ENCODE measurements at regions not wholly inside any gene's neighbourhood (a gene's known extent, or its start where the extent isn't known, plus 50 kb on each side); places are given as distances from the start of the nearest gene placed in this dataset.

DNA sequence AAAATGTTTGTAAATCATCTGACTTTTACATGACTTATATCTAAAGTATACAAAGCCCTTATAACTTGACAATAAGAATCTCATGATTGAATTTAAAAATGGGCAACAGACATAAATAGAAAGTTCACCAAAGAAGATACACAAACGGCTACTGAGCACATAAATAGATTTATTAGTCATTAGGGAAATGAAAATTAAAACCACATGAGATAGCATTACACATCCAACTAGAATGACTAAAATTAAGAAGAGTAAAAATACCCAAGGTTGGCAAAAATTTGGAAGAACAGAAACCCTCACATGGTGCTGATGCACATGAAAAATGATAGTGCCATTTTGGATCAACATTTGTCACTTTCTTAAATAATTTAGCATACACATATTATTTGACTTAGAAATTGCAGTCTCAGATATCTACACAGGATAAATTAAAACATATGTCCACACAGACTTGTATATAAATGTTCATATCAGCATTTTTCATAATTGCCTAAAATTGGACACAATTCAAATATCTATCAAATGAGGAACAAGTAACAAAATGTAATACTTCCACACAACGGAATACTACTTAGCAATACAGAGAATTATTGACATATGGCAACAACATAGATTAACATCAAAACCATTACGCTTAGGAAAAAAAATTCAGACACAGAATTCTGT is 359.1 kb upstream of the DAB2 start:
- no peak overlapping the region for H3K4me3 ChIP-seq (ENCODE audit: low read depth, low read length)
- TF ChIP-seq, protein P1, sequence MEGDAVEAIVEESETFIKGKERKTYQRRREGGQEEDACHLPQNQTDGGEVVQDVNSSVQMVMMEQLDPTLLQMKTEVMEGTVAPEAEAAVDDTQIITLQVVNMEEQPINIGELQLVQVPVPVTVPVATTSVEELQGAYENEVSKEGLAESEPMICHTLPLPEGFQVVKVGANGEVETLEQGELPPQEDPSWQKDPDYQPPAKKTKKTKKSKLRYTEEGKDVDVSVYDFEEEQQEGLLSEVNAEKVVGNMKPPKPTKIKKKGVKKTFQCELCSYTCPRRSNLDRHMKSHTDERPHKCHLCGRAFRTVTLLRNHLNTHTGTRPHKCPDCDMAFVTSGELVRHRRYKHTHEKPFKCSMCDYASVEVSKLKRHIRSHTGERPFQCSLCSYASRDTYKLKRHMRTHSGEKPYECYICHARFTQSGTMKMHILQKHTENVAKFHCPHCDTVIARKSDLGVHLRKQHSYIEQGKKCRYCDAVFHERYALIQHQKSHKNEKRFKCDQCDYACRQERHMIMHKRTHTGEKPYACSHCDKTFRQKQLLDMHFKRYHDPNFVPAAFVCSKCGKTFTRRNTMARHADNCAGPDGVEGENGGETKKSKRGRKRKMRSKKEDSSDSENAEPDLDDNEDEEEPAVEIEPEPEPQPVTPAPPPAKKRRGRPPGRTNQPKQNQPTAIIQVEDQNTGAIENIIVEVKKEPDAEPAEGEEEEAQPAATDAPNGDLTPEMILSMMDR (conservative IDR thresholded peaks at IDR 0.05; ENCODE audit: low read depth, low read length): no peak
- DNase-seq (ENCODE audit: low read depth): no peak

DNA sequence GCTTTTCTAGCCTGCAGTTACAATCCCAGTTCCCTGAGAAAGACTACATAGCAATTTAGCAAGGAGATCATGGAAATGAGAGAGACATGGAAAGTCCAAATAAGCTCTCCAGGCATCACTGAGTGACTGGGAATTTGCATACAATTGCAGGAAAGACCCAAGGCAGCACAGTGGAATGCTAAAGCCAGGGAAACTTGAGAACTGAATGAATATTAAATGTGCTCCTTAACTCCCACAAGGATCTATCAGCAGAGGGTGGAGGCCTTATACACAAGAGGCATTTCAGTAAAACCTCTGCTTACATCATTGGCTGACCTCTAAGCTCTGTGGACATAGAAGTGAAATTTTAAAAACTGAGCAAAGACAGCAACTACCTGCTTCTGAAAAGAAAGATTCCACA is 355.6 kb upstream of the DAB2 start:
- no peak overlapping the region for H3K4me3 ChIP-seq (ENCODE audit: low read depth, low read length)
- DNase-seq (ENCODE audit: low read depth): peak; percentile 73
- TF ChIP-seq, protein P1 (conservative IDR thresholded peaks at IDR 0.05; ENCODE audit: low read depth, low read length): no peak

DNA sequence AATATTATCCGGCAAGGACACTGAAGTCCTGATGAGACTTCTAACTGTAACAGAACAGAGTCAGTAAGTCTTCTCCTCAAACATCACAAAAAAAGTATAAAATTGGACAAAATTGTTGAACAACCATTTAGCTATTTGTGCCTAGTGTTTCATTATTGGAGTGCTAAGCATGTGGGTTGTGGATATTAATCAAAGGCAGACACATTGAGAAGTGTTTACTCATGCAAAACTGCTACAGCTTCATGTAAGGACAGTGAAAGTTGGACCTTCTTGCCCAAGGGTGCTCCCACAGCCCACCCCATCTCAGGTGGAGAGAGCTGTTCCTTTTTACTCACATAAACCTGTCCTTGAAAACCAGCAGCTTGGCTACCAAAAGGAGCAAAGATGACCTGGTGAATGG is 355.1 kb upstream of the DAB2 start:
- H3K4me3 ChIP-seq (ENCODE audit: low read depth, low read length): no peak overlapping the region
- DNase-seq (ENCODE audit: low read depth): no peak
- TF ChIP-seq, protein P1 (conservative IDR thresholded peaks at IDR 0.05; ENCODE audit: low read depth, low read length): no peak

DNA sequence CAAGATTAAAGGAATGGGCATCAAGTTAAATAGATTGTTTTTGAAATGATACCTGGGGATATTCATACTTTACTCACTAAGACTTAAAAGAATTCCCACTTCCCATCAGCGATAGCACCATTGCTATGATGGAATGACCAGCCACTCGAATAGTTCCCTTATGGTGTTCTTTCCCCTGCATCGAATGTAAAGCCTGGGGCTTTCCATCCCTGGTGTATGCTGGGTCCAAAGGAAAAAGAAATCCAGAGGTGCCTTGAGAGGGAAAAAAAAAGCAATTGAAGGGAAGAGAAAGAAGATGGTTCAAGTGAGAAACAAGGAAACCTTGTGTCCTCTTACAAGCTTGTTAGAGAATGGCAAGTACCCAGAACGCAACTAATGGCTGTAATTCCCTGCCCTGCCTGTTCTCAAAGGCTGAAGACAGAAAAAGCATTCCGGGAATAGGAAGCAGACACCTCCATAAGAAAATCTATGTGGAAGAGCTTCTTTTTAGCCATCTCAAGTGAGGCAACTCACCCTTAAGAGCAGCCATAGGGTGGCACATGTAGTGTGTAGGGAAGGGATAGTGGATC is 351.1 kb upstream of the DAB2 start:
- no peak overlapping the region for H3K4me3 ChIP-seq (ENCODE audit: low read depth, low read length)
- peak; percentile 17 for DNase-seq (ENCODE audit: low read depth)
- TF ChIP-seq, protein P1 (conservative IDR thresholded peaks at IDR 0.05; ENCODE audit: low read depth, low read length): no peak

DNA sequence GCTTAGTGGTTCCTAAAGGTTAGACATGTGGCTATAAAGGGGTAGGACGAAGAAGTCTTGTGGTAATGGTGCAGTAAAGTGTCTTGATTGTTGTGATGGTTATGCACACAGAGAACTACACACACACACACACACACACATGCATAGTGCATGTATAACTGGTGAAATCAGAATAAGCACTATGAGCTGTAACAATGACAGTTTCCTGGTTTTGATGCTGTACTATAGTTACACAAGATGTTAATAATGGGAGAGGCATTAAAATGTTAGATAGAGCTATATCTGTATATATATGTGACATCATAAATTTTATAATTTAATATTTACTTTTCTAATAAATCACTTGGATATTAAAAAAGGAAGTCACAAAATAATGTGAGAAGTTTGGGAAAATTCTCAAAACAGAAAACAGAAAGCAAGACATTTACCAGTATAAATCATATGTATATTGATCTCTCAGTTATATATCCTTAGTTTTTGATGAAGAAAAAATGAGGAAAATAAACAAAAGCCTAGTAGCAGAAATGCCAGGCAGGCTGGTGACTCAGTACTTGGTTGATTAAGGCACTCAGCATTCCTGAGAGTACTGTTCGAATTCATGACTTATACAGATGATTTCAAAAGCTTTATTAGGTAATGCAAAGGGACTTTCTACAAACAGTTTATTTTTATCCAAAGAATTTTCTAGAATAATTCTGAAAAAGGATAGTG is 350.5 kb upstream of the DAB2 start:
- TF ChIP-seq, protein P1 (conservative IDR thresholded peaks at IDR 0.05; ENCODE audit: low read depth, low read length): no peak
- peak; percentile 94 for DNase-seq (ENCODE audit: low read depth)

DNA sequence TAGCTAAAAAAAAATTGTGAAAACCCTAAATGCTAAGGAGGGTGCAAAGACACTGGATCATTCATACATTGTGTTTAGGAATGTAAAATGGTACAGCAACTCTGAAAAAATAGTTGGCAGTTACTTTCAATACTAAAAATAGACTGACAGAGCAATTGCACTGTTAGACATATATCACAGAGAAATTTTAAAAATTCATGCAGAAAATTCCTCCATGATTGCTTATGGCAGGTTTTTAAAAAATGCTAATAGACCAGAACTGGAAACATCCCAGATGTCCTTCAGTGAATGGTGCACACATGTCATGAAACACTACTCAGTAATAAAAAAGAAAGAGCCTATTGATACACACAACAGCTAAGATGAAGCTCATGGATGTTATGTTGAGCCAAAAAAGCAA is 349.8 kb upstream of the DAB2 start:
- H3K4me3 ChIP-seq (ENCODE audit: low read depth, low read length): no peak overlapping the region
- DNase-seq (ENCODE audit: low read depth): no peak
- TF ChIP-seq, protein P1 (conservative IDR thresholded peaks at IDR 0.05; ENCODE audit: low read depth, low read length): no peak

More for the DNA sequence above, 350.5 kb upstream of the DAB2 start:
- H3K4me3 ChIP-seq (ENCODE audit: low read depth, low read length): no peak overlapping the region

Measured in choroid plexus epithelial cell (primary cell).